Breast epithelium (tissue), 4 donors: ENCODE measurements at regions not wholly inside any gene's neighbourhood (a gene's known extent, or its start where the extent isn't known, plus 50 kb on each side); places are given as distances from the start of the nearest gene placed in this dataset.

Source experiments
- DNase-seq, 2 donors: peaks; one replicate each; pipeline ENCODE4 v3.0.0-alpha.2; 2019; ENCODE audit warnings: low spot score in 2 of 2
- H3K27ac ChIP-seq, 2 donors: fragments of 200-600 bp; sonication (generic) in 1 of 2; one replicate each; pipeline ENCODE4 v1.5.1; 2016 to 2019; ENCODE audit warnings: mild to moderate bottlenecking in 1 of 2
- H3K27me3 ChIP-seq, 2 donors: fragments of 200-600 bp; sonication (generic) in 1 of 2; one replicate each; pipeline versions ENCODE4 v1.5.1 to v1.6.0; 2017 to 2019; ENCODE audit warnings: control low read depth in 1 of 2, mild to moderate bottlenecking in 1 of 2
- H3K36me3 ChIP-seq: fragments of 200-600 bp; one replicate; pipeline ENCODE4 v1.5.1; 2019
- H3K4me1 ChIP-seq, 2 donors: fragments of 200-600 bp; sonication (generic); one replicate each; pipeline ENCODE4 v1.5.1; 2016 to 2019; ENCODE audit warnings: control low read depth in 1 of 2
- H3K4me3 ChIP-seq, 3 donors: fragments of 200-600 bp; sonication (generic); 1 replicate in 2 of 3; 2 replicates in 1 of 3; pipeline ENCODE4 v1.5.1; 2016 to 2019; ENCODE audit warnings: mild to moderate bottlenecking in 3 of 3, moderate library complexity in 2 of 3
- H3K9me3 ChIP-seq, 2 donors: fragments of 200-600 bp; sonication (generic) in 1 of 2; one replicate each; pipeline ENCODE4 v1.5.1; 2016 to 2019; ENCODE audit warnings: control low read depth in 1 of 2
- CTCF ChIP-seq, 3 donors: fragments of 450-650 bp; IDR thresholded peaks; one replicate each; pipeline ENCODE4 v1.5.1; 2016 to 2017; ENCODE audit warnings: antibody characterized with exemption in 3 of 3, mild to moderate bottlenecking in 3 of 3, moderate library complexity in 3 of 3
- POLR2A ChIP-seq: fragments of 450-650 bp; IDR thresholded peaks from one replicate; pipeline ENCODE4 v1.6.1; 2016; ENCODE audit warnings: antibody characterized with exemption, mild to moderate bottlenecking, moderate library complexity
- POLR2AphosphoS5 ChIP-seq, 3 donors: sonication (generic); formaldehyde crosslinking; IDR thresholded peaks; one replicate each; pipeline ENCODE4 v1.6.1; 2017; ENCODE audit warnings: antibody characterized with exemption in 3 of 3
- intact Hi-C: fragments of 100-400 bp; cut with DNase I; formaldehyde crosslinking; loops from one replicate; pipeline ENCODE4 v1.15.1; 2023; ENCODE audit warnings: low total_unique reads

GRCh38 chr14:82889701-82890100 lies 1356.0 kb upstream of the SEL1L start:
- no peaks in the 10 kb centered on the region for H3K9me3 ChIP-seq
- no peaks in the 10 kb centered on the region for H3K36me3 ChIP-seq
- H3K27me3 ChIP-seq, result no peaks in the 10 kb centered on the region
- no peak overlapping the region for H3K27ac ChIP-seq
- intact Hi-C loops, result no loop called here
- no peaks in the 10 kb centered on the region for H3K4me1 ChIP-seq
- no peak for DNase-seq
- no peak overlapping the region for H3K4me3 ChIP-seq
- no peak for TF ChIP-seq CTCF (IDR thresholded peaks at IDR 0.05)

- H3K27me3 ChIP-seq, result no peaks in the 10 kb centered on the region
- H3K36me3 ChIP-seq, result no peaks in the 10 kb centered on the region
Measured at GRCh38 chr14:82896476-82896875, 1362.8 kb upstream of the SEL1L start.

GRCh38 chr14:82897469-82898308 lies 1364.0 kb upstream of the SEL1L start:
- H3K36me3 ChIP-seq, result no peaks in the 10 kb centered on the region
- intact Hi-C loops, result no loop called here
- no peaks in the 10 kb centered on the region for H3K9me3 ChIP-seq
- TF ChIP-seq CTCF (IDR thresholded peaks at IDR 0.05) (no peak), POLR2A (no peak), POLR2AphosphoS5 (IDR thresholded peaks at IDR 0.05) (no peak)
- DNase-seq, result no peak
- no peaks in the 10 kb centered on the region for H3K27me3 ChIP-seq
- no peaks in the 10 kb centered on the region for H3K4me1 ChIP-seq
- H3K27ac ChIP-seq, result no peak overlapping the region
- H3K4me3 ChIP-seq, result no peak overlapping the region

More at GRCh38 chr14:82896476-82896875, 1362.8 kb upstream of the SEL1L start:
- Histone ChIP-seq H3K4me1 (no peaks in the 10 kb centered on the region), H3K27ac (no peak overlapping the region), H3K9me3 (no peaks in the 10 kb centered on the region), H3K4me3 (no peak overlapping the region)
- DNase-seq, result no peak
- intact Hi-C loops, result no loop called here
- TF ChIP-seq POLR2A, result no peak
- no peak for TF ChIP-seq CTCF (IDR thresholded peaks at IDR 0.05)
- TF ChIP-seq POLR2AphosphoS5 (IDR thresholded peaks at IDR 0.05), result no peak

- Histone ChIP-seq H3K27me3 (no peaks in the 10 kb centered on the region), H3K4me3 (no peak overlapping the region), H3K27ac (no peak overlapping the region), H3K4me1 (no peaks in the 10 kb centered on the region), H3K36me3 (no peaks in the 10 kb centered on the region), H3K9me3 (no peaks in the 10 kb centered on the region)
- intact Hi-C loops, result no loop called here
- TF ChIP-seq POLR2AphosphoS5 (IDR thresholded peaks at IDR 0.05), result no peak
- no peak for TF ChIP-seq CTCF (IDR thresholded peaks at IDR 0.05)
- no peak for TF ChIP-seq POLR2A
- DNase-seq, result no peak
Measured at GRCh38 chr14:82905762-82906161, 1372.1 kb upstream of the SEL1L start.

GRCh38 chr14:82911930-82912329 lies 1378.3 kb upstream of the SEL1L start:
- DNase-seq, result no peak
- TF ChIP-seq POLR2A (no peak), CTCF (IDR thresholded peaks at IDR 0.05) (no peak), POLR2AphosphoS5 (IDR thresholded peaks at IDR 0.05) (no peak)
- Histone ChIP-seq H3K36me3 (no peaks in the 10 kb centered on the region), H3K27ac (no peak overlapping the region), H3K9me3 (no peaks in the 10 kb centered on the region), H3K4me3 (no peak overlapping the region), H3K4me1 (no peaks in the 10 kb centered on the region), H3K27me3 (no peaks in the 10 kb centered on the region)
- intact Hi-C loops, result no loop called here
